KMS-11 (cell line): ENCODE measurements at regions not wholly inside any gene's neighbourhood (a gene's known extent, or its start where the extent isn't known, plus 50 kb on each side); places are given as distances from the start of the nearest gene placed in this dataset.

Experiments
- H2AFZ ChIP-seq: fragments of 200-600 bp; sonication (generic); 2 replicates; pipeline ENCODE4 v1.6.1; 2016; ENCODE audit warnings: antibody characterized with exemption, mixed run types, low read depth
- H3K27ac ChIP-seq: fragments of 200-600 bp; sonication (generic); 2 replicates; pipeline ENCODE4 v1.6.1; 2016; ENCODE audit warnings: mild to moderate bottlenecking, mixed run types
- H3K27me3 ChIP-seq: fragments of 200-600 bp; sonication (generic); 2 replicates; pipeline ENCODE4 v1.6.1; 2017; ENCODE audit warnings: mild to moderate bottlenecking, low read depth, mixed run types, moderate library complexity; ENCODE audit not compliant: insufficient read depth
- H3K36me3 ChIP-seq: fragments of 200-600 bp; sonication (generic); 2 replicates; pipeline ENCODE4 v1.6.1; 2017; ENCODE audit warnings: mild to moderate bottlenecking, mixed run types; ENCODE audit not compliant: insufficient read depth
- H3K4me1 ChIP-seq: fragments of 200-600 bp; sonication (generic); 2 replicates; pipeline ENCODE4 v1.6.1; 2016; ENCODE audit warnings: mild to moderate bottlenecking, low read depth, mixed run types; ENCODE audit not compliant: poor library complexity, severe bottlenecking
- H3K4me2 ChIP-seq: fragments of 200-600 bp; sonication (generic); 2 replicates; pipeline ENCODE4 v1.7.0; 2016; ENCODE audit warnings: mild to moderate bottlenecking, mixed run types
- H3K4me3 ChIP-seq: fragments of 200-600 bp; sonication (generic); IDR thresholded peaks from 2 replicates; pipeline ENCODE4 v1.6.1; 2017; ENCODE audit warnings: low read depth, low read length, mixed read lengths; ENCODE audit not compliant: insufficient read depth
- H3K79me2 ChIP-seq: fragments of 200-600 bp; sonication (generic); 2 replicates; pipeline ENCODE4 v1.6.1; 2016; ENCODE audit warnings: low read depth, mixed run types; ENCODE audit not compliant: insufficient read depth
- H3K9ac ChIP-seq: fragments of 200-600 bp; sonication (generic); 2 replicates; pipeline ENCODE4 v1.6.1; 2016; ENCODE audit warnings: mild to moderate bottlenecking, mixed run types
- H4K20me1 ChIP-seq: fragments of 200-600 bp; sonication (generic); 2 replicates; pipeline ENCODE4 v1.6.1; 2016; ENCODE audit warnings: mild to moderate bottlenecking, mixed run types; ENCODE audit not compliant: insufficient read depth
- TF ChIP-seq, protein P1 (sequence below): fragments of 200-600 bp; sonication (generic); conservative IDR thresholded peaks from 2 replicates; pipeline ENCODE4 v1.6.1; 2017; ENCODE audit warnings: low read depth, mild to moderate bottlenecking, antibody characterized with exemption, low read length, moderate library complexity, mixed read lengths

- no peaks in the 10 kb centered on the region for H3K79me2 ChIP-seq
- no peak overlapping the region for H3K9ac ChIP-seq
- H3K4me3 ChIP-seq = no peak overlapping the region
- no peak overlapping the region for H3K4me2 ChIP-seq
- TF ChIP-seq, protein P1, sequence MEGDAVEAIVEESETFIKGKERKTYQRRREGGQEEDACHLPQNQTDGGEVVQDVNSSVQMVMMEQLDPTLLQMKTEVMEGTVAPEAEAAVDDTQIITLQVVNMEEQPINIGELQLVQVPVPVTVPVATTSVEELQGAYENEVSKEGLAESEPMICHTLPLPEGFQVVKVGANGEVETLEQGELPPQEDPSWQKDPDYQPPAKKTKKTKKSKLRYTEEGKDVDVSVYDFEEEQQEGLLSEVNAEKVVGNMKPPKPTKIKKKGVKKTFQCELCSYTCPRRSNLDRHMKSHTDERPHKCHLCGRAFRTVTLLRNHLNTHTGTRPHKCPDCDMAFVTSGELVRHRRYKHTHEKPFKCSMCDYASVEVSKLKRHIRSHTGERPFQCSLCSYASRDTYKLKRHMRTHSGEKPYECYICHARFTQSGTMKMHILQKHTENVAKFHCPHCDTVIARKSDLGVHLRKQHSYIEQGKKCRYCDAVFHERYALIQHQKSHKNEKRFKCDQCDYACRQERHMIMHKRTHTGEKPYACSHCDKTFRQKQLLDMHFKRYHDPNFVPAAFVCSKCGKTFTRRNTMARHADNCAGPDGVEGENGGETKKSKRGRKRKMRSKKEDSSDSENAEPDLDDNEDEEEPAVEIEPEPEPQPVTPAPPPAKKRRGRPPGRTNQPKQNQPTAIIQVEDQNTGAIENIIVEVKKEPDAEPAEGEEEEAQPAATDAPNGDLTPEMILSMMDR = no peak
- H3K27me3 ChIP-seq = no peaks in the 10 kb centered on the region
- H4K20me1 ChIP-seq = no peaks in the 10 kb centered on the region
- H3K4me1 ChIP-seq = no peaks in the 10 kb centered on the region
- no peaks in the 10 kb centered on the region for H3K36me3 ChIP-seq
- H2AFZ ChIP-seq = no peak overlapping the region
- no peak overlapping the region for H3K27ac ChIP-seq
Observed at GRCh38 chr3:174342941-174343501, 516.1 kb upstream of the NAALADL2 start.

- Histone ChIP-seq H3K27me3 (no peaks in the 10 kb centered on the region), H3K36me3 (no peaks in the 10 kb centered on the region), H3K9ac (no peak overlapping the region), H3K4me1 (no peaks in the 10 kb centered on the region), H2AFZ (no peak overlapping the region), H3K4me3 (no peak overlapping the region), H3K27ac (no peak overlapping the region), H3K79me2 (no peaks in the 10 kb centered on the region), H4K20me1 (no peaks in the 10 kb centered on the region), H3K4me2 (no peak overlapping the region)
- TF ChIP-seq, protein P1 = no peak
Observed at GRCh38 chr3:174346141-174346540, 513.0 kb upstream of the NAALADL2 start.

DNA sequence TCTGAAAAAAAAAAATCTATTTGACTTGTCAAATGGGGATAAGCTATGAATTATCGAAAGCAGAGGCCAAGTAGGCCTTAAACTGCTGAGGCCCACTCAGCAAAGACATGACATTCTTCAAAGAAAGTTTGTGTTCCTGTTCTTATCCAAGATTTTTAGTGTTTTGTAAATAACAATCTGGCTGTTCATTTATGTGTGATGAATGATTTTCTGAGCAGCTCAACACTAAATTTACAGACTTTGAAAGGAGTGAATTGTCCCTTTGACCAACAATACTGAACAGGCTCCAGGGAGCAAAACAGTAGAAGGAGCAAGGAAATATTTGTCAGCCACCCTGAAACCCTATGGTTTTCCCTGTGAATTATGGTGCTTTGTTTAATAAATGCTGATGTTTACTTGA, 512.6 kb upstream of the NAALADL2 start:
- Histone ChIP-seq H2AFZ (no peak overlapping the region), H3K9ac (no peak overlapping the region), H3K4me2 (no peak overlapping the region), H3K79me2 (no peaks in the 10 kb centered on the region), H3K4me3 (no peak overlapping the region), H3K27me3 (no peaks in the 10 kb centered on the region), H3K36me3 (no peaks in the 10 kb centered on the region), H4K20me1 (no peaks in the 10 kb centered on the region), H3K4me1 (no peaks in the 10 kb centered on the region), H3K27ac (no peak overlapping the region)
- TF ChIP-seq, protein P1 = no peak

DNA sequence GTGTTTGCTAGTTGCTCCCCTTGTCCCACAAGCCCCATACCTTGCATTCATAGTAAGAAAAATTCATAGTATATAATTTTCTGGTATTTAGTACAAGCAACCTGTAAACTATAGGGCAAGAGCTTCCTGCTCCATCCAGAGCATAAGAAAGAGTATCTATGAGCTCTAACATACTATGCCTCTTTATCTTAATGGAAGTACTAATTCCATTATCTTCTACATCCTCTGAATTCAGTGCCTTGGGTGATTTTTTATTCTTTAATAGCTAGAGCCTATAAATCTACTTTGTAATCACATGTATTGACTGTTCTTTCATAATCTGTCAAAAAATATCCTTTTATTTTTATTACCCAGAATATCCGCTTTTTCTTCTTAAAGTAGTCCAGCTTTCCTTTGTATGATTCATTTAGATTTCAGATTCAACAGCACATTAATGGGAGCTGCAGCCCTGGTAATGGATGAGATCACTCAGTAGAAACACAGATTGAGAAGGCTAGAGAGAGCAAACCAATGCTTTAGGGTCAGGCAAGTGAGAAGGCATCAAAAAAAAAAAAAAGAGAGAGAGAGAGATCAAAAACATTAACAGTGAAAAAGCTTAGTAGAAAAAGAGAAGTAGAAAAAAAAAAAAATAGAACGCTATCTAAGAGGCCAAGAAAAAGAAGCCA, 511.5 kb upstream of the NAALADL2 start:
- Histone ChIP-seq H2AFZ (no peak overlapping the region), H3K36me3 (no peaks in the 10 kb centered on the region), H3K9ac (no peak overlapping the region), H3K4me3 (no peak overlapping the region), H3K27ac (no peak overlapping the region), H3K4me1 (no peaks in the 10 kb centered on the region), H3K4me2 (no peak overlapping the region), H4K20me1 (no peaks in the 10 kb centered on the region), H3K27me3 (no peaks in the 10 kb centered on the region), H3K79me2 (no peaks in the 10 kb centered on the region)
- TF ChIP-seq, protein P1 = no peak
